HG03025 (cell line): ENCODE measurements at regions not wholly inside any gene's neighbourhood (a gene's known extent, or its start where the extent isn't known, plus 50 kb on each side); places are given as distances from the start of the nearest gene placed in this dataset.
"Not testable (repeated sequence)": the region's sequence is repeated elsewhere in the genome, so short reads cannot be mapped to it uniquely, and the experiment has no call there.

Source experiments
- ATAC-seq: cut with Tn5 transposase; IDR thresholded peaks from one replicate; pipeline ENCODE4 v1.9.1; 2021; ENCODE audit warnings: mild to moderate bottlenecking, moderate library complexity; ENCODE audit not compliant: unreplicated experiment, low FRiP score

- ATAC-seq = no peak
Observed at GRCh38 chr3:17928502-17929145, 186.2 kb upstream of the TBC1D5 start.

- ATAC-seq = no peak
Observed at GRCh38 chr3:17927036-17927435, 184.6 kb upstream of the TBC1D5 start.

- ATAC-seq = no peak
Observed at GRCh38 chr3:17915341-17915740, 172.9 kb upstream of the TBC1D5 start.

GRCh38 chr3:17913359-17913758 is 170.9 kb upstream of the TBC1D5 start:
- ATAC-seq = no peak

- ATAC-seq = no peak
Observed at GRCh38 chr3:17911986-17912760, 169.7 kb upstream of the TBC1D5 start.

GRCh38 chr3:17910922-17911321 is 168.5 kb upstream of the TBC1D5 start:
- no peak for ATAC-seq

- ATAC-seq = no peak
Observed at GRCh38 chr3:17909714-17910113, 167.3 kb upstream of the TBC1D5 start.

- no peak for ATAC-seq
Observed at GRCh38 chr3:17908399-17909191, 166.2 kb upstream of the TBC1D5 start.

- no peak for ATAC-seq
Observed at GRCh38 chr3:17905996-17906395, 163.6 kb upstream of the TBC1D5 start.

- ATAC-seq = peak; percentile 77
Observed at GRCh38 chr3:17901893-17902292, 159.5 kb upstream of the TBC1D5 start.

GRCh38 chr3:17894434-17895060 is 152.1 kb upstream of the TBC1D5 start:
- no peak for ATAC-seq

GRCh38 chr3:17891139-17891856 is 148.9 kb upstream of the TBC1D5 start:
- ATAC-seq = no peak

GRCh38 chr3:17885986-17886385 is 143.6 kb upstream of the TBC1D5 start:
- no peak for ATAC-seq

- ATAC-seq = no peak
Observed at GRCh38 chr3:17882981-17883380, 140.6 kb upstream of the TBC1D5 start.

- ATAC-seq = no peak
Observed at GRCh38 chr3:17877299-17877698, 134.9 kb upstream of the TBC1D5 start.

GRCh38 chr3:17874636-17875035 is 132.2 kb upstream of the TBC1D5 start:
- no peak for ATAC-seq

- no peak for ATAC-seq
Observed at GRCh38 chr3:17872457-17872856, 130.0 kb upstream of the TBC1D5 start.

GRCh38 chr3:17865631-17866030 is 123.2 kb upstream of the TBC1D5 start:
- no peak for ATAC-seq

- ATAC-seq = no peak
Observed at GRCh38 chr3:17861476-17861875, 119.0 kb upstream of the TBC1D5 start.

GRCh38 chr3:17860840-17861471 is 118.5 kb upstream of the TBC1D5 start:
- not testable (repeated sequence) for ATAC-seq
